ENCODE measurements at regions not wholly inside any gene's neighbourhood (a gene's known extent, or its start where the extent isn't known, plus 50 kb on each side); places are given as distances from the start of the nearest gene placed in this dataset.

- no peak for TF ChIP-seq CTCF (IDR thresholded peaks at IDR 0.05)
- no peak for TF ChIP-seq ZFX (IDR thresholded peaks at IDR 0.05; ENCODE audit: borderline replicate concordance)
Observed at GRCh38 chr3:105278688-105279087, 88.0 kb upstream of the ALCAM start.

Measured in 22Rv1 (cell line).